Lower leg skin (tissue), 4 donors: ENCODE measurements at regions not wholly inside any gene's neighbourhood (a gene's known extent, or its start where the extent isn't known, plus 50 kb on each side); places are given as distances from the start of the nearest gene placed in this dataset.

Experiments used
- DNase-seq, 2 donors: peaks; one replicate each; pipeline ENCODE4 v3.0.0-alpha.2; 2019; ENCODE audit warnings: low spot score in 2 of 2
- H3K4me3 ChIP-seq: fragments of 200-600 bp; sonication (generic); 2 replicates; pipeline ENCODE4 v1.5.1; 2017; ENCODE audit warnings: mild to moderate bottlenecking, low read depth; ENCODE audit not compliant: poor library complexity, severe bottlenecking
- CTCF ChIP-seq, 3 donors: fragments of 450-650 bp; IDR thresholded peaks; one replicate each; pipeline ENCODE4 v1.5.1; 2016; ENCODE audit warnings: antibody characterized with exemption in 3 of 3, mild to moderate bottlenecking in 3 of 3, moderate library complexity in 2 of 3
- POLR2A ChIP-seq, 2 donors: fragments of 450-650 bp; IDR thresholded peaks; one replicate each; pipeline ENCODE4 v1.6.1; 2016 to 2017; ENCODE audit warnings: antibody characterized with exemption in 2 of 2, mild to moderate bottlenecking in 1 of 2, moderate library complexity in 1 of 2
- WGBS, 2 donors: methylation state at CpG; one replicate each; pipeline ENCODE4 v1.1.5; 2018; 5-methylcytosine and 5-hydroxymethylcytosine counted together
- intact Hi-C: fragments of 100-400 bp; cut with DNase I; formaldehyde crosslinking; loops from one replicate; pipeline ENCODE4 v1.15.0; 2023; ENCODE audit warnings: low total_unique reads

- H3K4me3 ChIP-seq = no peak overlapping the region
- intact Hi-C loops = no loop called here
- TF ChIP-seq POLR2A (IDR thresholded peaks at IDR 0.05) = no peak
- no peak for TF ChIP-seq CTCF (IDR thresholded peaks at IDR 0.05)
- no peak for DNase-seq
- 69 to 72% methylated on average over 2 of the region's 2 CpGs for WGBS, 2 donors
Observed at GRCh38 chr3:68428495-68428894, 503.9 kb downstream of the TAFA4 start.

GRCh38 chr3:68424796-68425460 is 507.4 kb downstream of the TAFA4 start:
- DNase-seq = no peak
- TF ChIP-seq POLR2A (IDR thresholded peaks at IDR 0.05) = no peak
- TF ChIP-seq CTCF (IDR thresholded peaks at IDR 0.05) = no peak
- WGBS, 2 donors = 50 to 67% methylated on average over 7 of the region's 7 CpGs
- intact Hi-C loops = no loop called here
- H3K4me3 ChIP-seq = no peak overlapping the region

GRCh38 chr3:68408626-68409025 is 523.7 kb downstream of the TAFA4 start:
- 65 to 76% methylated on average over 1 of the region's 1 CpG for WGBS, 2 donors
- no peak for TF ChIP-seq POLR2A (IDR thresholded peaks at IDR 0.05)
- no peak for TF ChIP-seq CTCF (IDR thresholded peaks at IDR 0.05)
- H3K4me3 ChIP-seq = no peak overlapping the region
- intact Hi-C loops = no loop called here
- no peak for DNase-seq

GRCh38 chr3:68403741-68404140 is 528.6 kb downstream of the TAFA4 start:
- TF ChIP-seq CTCF (IDR thresholded peaks at IDR 0.05) = no peak
- TF ChIP-seq POLR2A (IDR thresholded peaks at IDR 0.05) = no peak
- no peak for DNase-seq
- intact Hi-C loops = no loop called here
- H3K4me3 ChIP-seq = no peak overlapping the region

GRCh38 chr3:68402235-68402918 is 530.0 kb downstream of the TAFA4 start:
- intact Hi-C loops = no loop called here
- no peak for TF ChIP-seq POLR2A (IDR thresholded peaks at IDR 0.05)
- TF ChIP-seq CTCF (IDR thresholded peaks at IDR 0.05) = no peak
- 41 to 59% methylated on average over 6 of the region's 6 CpGs for WGBS, 2 donors
- DNase-seq = no peak
- no peak overlapping the region for H3K4me3 ChIP-seq
